ENCODE measurements at regions not wholly inside any gene's neighbourhood (a gene's known extent, or its start where the extent isn't known, plus 50 kb on each side); places are given as distances from the start of the nearest gene placed in this dataset.
"Not testable (repeated sequence)": the region's sequence is repeated elsewhere in the genome, so short reads cannot be mapped to it uniquely, and the experiment has no call there.

DNA sequence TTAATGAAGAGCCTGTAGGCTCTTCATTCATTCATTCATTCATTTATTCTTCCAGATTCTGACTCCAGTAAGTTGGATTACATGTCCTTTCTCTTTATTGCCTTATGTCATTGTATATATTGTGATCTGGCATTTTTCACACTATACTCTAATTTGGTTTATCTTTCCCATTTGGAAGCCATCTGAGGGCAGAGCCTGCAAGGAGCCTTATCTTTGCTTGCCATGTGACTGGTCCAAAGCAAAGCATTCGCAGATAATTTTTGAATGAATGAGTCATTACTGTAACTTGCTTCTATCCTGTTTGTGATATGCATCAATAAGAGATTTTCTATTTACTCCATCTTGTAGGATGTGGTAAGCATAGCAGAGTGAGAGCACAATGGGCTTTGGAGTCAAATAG lies 108.4 kb upstream of the DAB1 start:
- H3K4me3 ChIP-seq (ENCODE audit: low read length) = no peak overlapping the region
- peaks cover 8% of the 10 kb centered on the region for H3K9me3 ChIP-seq (ENCODE audit: control insufficient read depth, low read depth, low read length)
- no peaks in the 10 kb centered on the region for H3K36me3 ChIP-seq (ENCODE audit: control insufficient read depth, low read depth, low read length)
- no peak overlapping the region for H3K27ac ChIP-seq (ENCODE audit: low read length)
- no peaks in the 10 kb centered on the region for H3K27me3 ChIP-seq (ENCODE audit: control insufficient read depth, insufficient read depth, low read length)
- no peaks in the 10 kb centered on the region for H3K4me1 ChIP-seq (ENCODE audit: control insufficient read depth, low read depth, low read length)
- H3K9ac ChIP-seq (ENCODE audit: low read length) = no peak overlapping the region

DNA sequence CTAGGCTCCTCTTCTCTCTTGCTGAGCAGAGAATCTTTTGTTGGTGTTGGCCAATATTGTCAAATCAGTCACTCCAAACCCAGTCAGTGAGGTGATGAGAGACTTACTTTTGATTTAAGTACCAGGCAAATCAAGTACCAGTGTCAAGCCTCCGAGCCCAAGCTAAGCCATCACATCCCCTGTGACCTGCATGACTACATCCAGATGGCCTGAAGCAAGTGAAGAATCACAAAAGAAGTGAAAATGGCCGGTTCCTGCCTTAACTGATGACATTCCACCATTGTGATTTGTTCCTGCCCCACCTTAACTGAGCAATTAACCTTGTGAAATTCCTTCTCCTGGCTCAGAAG lies 107.0 kb upstream of the DAB1 start:
- H3K36me3 ChIP-seq (ENCODE audit: control insufficient read depth, low read depth, low read length); H3K9me3 ChIP-seq (ENCODE audit: control insufficient read depth, low read depth, low read length); H3K4me3 ChIP-seq (ENCODE audit: low read length); H3K4me1 ChIP-seq (ENCODE audit: control insufficient read depth, low read depth, low read length); H3K27me3 ChIP-seq (ENCODE audit: control insufficient read depth, insufficient read depth, low read length); H3K27ac ChIP-seq (ENCODE audit: low read length); H3K9ac ChIP-seq (ENCODE audit: low read length): not testable (repeated sequence)

- H3K9me3 ChIP-seq (ENCODE audit: control insufficient read depth, low read depth, low read length) = peaks cover 8% of the 10 kb centered on the region
- H3K9ac ChIP-seq (ENCODE audit: low read length) = no peak overlapping the region
- no peaks in the 10 kb centered on the region for H3K4me1 ChIP-seq (ENCODE audit: control insufficient read depth, low read depth, low read length)
- H3K36me3 ChIP-seq (ENCODE audit: control insufficient read depth, low read depth, low read length) = no peaks in the 10 kb centered on the region
- no peaks in the 10 kb centered on the region for H3K27me3 ChIP-seq (ENCODE audit: control insufficient read depth, insufficient read depth, low read length)
- H3K27ac ChIP-seq (ENCODE audit: low read length) = no peak overlapping the region
- H3K4me3 ChIP-seq (ENCODE audit: low read length) = no peak overlapping the region
These were observed 106.5 kb upstream of the DAB1 start for GRCh38 chr1:57530206-57530910.

DNA sequence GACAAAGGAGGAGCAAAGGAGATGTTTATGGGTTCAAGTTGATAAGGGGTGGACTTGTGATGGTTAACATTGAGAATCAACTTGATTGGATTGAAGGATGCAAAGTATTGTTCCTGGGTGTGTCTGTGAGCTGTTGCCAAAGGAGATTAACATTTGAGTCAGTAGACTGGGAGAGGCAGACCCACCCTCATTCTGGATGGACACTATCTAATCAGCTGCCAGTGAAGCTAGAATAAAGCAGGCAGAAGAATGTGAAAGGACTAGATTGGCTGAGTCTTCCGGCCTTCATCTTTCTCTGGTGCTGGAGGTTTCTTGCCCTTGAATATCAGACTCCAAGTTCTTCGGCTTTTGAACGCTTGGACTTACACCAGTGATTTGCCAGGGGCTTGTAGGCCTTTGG lies 98.7 kb upstream of the DAB1 start:
- no peak overlapping the region for H3K9ac ChIP-seq (ENCODE audit: low read length)
- H3K4me3 ChIP-seq (ENCODE audit: low read length) = no peak overlapping the region
- peaks cover 6% of the 10 kb centered on the region for H3K4me1 ChIP-seq (ENCODE audit: control insufficient read depth, low read depth, low read length)
- no peaks in the 10 kb centered on the region for H3K27me3 ChIP-seq (ENCODE audit: control insufficient read depth, insufficient read depth, low read length)
- H3K9me3 ChIP-seq (ENCODE audit: control insufficient read depth, low read depth, low read length) = no peaks in the 10 kb centered on the region
- no peaks in the 10 kb centered on the region for H3K36me3 ChIP-seq (ENCODE audit: control insufficient read depth, low read depth, low read length)
- no peak overlapping the region for H3K27ac ChIP-seq (ENCODE audit: low read length)

- Histone ChIP-seq H3K36me3 (ENCODE audit: control insufficient read depth, low read depth, low read length) (no peaks in the 10 kb centered on the region), H3K9ac (ENCODE audit: low read length) (no peak overlapping the region), H3K4me1 (ENCODE audit: control insufficient read depth, low read depth, low read length) (peaks cover 11% of the 10 kb centered on the region), H3K27ac (ENCODE audit: low read length) (no peak overlapping the region), H3K27me3 (ENCODE audit: control insufficient read depth, insufficient read depth, low read length) (no peaks in the 10 kb centered on the region), H3K4me3 (ENCODE audit: low read length) (no peak overlapping the region), H3K9me3 (ENCODE audit: control insufficient read depth, low read depth, low read length) (no peaks in the 10 kb centered on the region)
These were observed 97.1 kb upstream of the DAB1 start for GRCh38 chr1:57520743-57521515.

GRCh38 chr1:57518496-57518895 lies 94.6 kb upstream of the DAB1 start:
- peaks cover 11% of the 10 kb centered on the region for H3K4me1 ChIP-seq (ENCODE audit: control insufficient read depth, low read depth, low read length)
- H3K27me3 ChIP-seq (ENCODE audit: control insufficient read depth, insufficient read depth, low read length) = no peaks in the 10 kb centered on the region
- no peak overlapping the region for H3K9ac ChIP-seq (ENCODE audit: low read length)
- H3K36me3 ChIP-seq (ENCODE audit: control insufficient read depth, low read depth, low read length) = no peaks in the 10 kb centered on the region
- H3K27ac ChIP-seq (ENCODE audit: low read length) = no peak overlapping the region
- H3K9me3 ChIP-seq (ENCODE audit: control insufficient read depth, low read depth, low read length) = no peaks in the 10 kb centered on the region
- no peak overlapping the region for H3K4me3 ChIP-seq (ENCODE audit: low read length)

- H3K4me3 ChIP-seq (ENCODE audit: low read length) = no peak overlapping the region
- H3K36me3 ChIP-seq (ENCODE audit: control insufficient read depth, low read depth, low read length) = no peaks in the 10 kb centered on the region
- H3K9ac ChIP-seq (ENCODE audit: low read length) = no peak overlapping the region
- H3K4me1 ChIP-seq (ENCODE audit: control insufficient read depth, low read depth, low read length) = peaks cover 11% of the 10 kb centered on the region
- H3K27ac ChIP-seq (ENCODE audit: low read length) = no peak overlapping the region
- no peaks in the 10 kb centered on the region for H3K9me3 ChIP-seq (ENCODE audit: control insufficient read depth, low read depth, low read length)
- no peaks in the 10 kb centered on the region for H3K27me3 ChIP-seq (ENCODE audit: control insufficient read depth, insufficient read depth, low read length)
These were observed 93.9 kb upstream of the DAB1 start for GRCh38 chr1:57517587-57518374.

- Histone ChIP-seq H3K27me3 (ENCODE audit: control insufficient read depth, insufficient read depth, low read length) (no peaks in the 10 kb centered on the region), H3K4me3 (ENCODE audit: low read length) (no peak overlapping the region), H3K36me3 (ENCODE audit: control insufficient read depth, low read depth, low read length) (no peaks in the 10 kb centered on the region), H3K9ac (ENCODE audit: low read length) (no peak overlapping the region), H3K27ac (ENCODE audit: low read length) (no peak overlapping the region), H3K9me3 (ENCODE audit: control insufficient read depth, low read depth, low read length) (no peaks in the 10 kb centered on the region), H3K4me1 (ENCODE audit: control insufficient read depth, low read depth, low read length) (peaks cover 2% of the 10 kb centered on the region)
These were observed 88.5 kb upstream of the DAB1 start for GRCh38 chr1:57512386-57512785.

- no peak overlapping the region for H3K9ac ChIP-seq (ENCODE audit: low read length)
- H3K4me3 ChIP-seq (ENCODE audit: low read length) = no peak overlapping the region
- no peaks in the 10 kb centered on the region for H3K27me3 ChIP-seq (ENCODE audit: control insufficient read depth, insufficient read depth, low read length)
- no peaks in the 10 kb centered on the region for H3K4me1 ChIP-seq (ENCODE audit: control insufficient read depth, low read depth, low read length)
- H3K27ac ChIP-seq (ENCODE audit: low read length) = no peak overlapping the region
- H3K9me3 ChIP-seq (ENCODE audit: control insufficient read depth, low read depth, low read length) = no peaks in the 10 kb centered on the region
- H3K36me3 ChIP-seq (ENCODE audit: control insufficient read depth, low read depth, low read length) = no peaks in the 10 kb centered on the region
These were observed 83.1 kb upstream of the DAB1 start for GRCh38 chr1:57506941-57507340.

- H3K9me3 ChIP-seq (ENCODE audit: control insufficient read depth, low read depth, low read length) = no peaks in the 10 kb centered on the region
- no peak overlapping the region for H3K9ac ChIP-seq (ENCODE audit: low read length)
- H3K36me3 ChIP-seq (ENCODE audit: control insufficient read depth, low read depth, low read length) = no peaks in the 10 kb centered on the region
- H3K4me3 ChIP-seq (ENCODE audit: low read length) = no peak overlapping the region
- H3K4me1 ChIP-seq (ENCODE audit: control insufficient read depth, low read depth, low read length) = no peaks in the 10 kb centered on the region
- no peak overlapping the region for H3K27ac ChIP-seq (ENCODE audit: low read length)
- no peaks in the 10 kb centered on the region for H3K27me3 ChIP-seq (ENCODE audit: control insufficient read depth, insufficient read depth, low read length)
These were observed 79.5 kb upstream of the DAB1 start for GRCh38 chr1:57503337-57503736.

DNA sequence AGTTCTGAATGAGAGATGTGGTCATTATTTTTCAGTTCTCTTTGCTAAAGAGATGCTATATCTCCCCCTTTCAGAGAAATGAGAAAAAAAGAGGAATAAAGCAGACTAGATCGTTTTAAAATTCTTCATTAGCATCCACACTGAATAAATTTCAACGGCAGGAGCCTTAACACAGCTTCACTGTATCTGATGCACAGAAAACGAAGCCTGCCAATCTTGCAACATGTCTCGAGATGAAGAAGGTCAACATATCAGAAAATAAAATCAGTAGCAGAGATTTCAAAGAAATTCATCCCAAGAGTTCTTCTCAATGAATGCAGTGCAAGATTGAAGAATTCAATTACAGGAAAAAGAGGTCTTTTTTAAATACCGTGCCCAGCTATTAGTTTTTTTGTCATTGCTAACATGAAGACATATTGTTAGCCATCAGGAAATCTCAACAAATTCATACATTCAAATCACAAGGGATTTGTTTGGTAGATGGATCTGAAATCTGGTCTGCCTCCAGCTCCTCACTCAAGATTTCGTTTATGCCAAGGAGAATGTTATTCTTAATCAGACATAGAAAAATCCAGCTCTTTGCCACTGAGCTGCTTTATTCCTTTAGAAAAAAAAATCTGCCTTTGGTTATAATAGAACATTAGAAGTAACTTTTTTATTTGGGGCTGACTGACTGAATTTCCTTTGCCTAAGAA lies 76.4 kb upstream of the DAB1 start:
- no peak overlapping the region for H3K27ac ChIP-seq (ENCODE audit: low read length)
- H3K36me3 ChIP-seq (ENCODE audit: control insufficient read depth, low read depth, low read length) = no peaks in the 10 kb centered on the region
- H3K9me3 ChIP-seq (ENCODE audit: control insufficient read depth, low read depth, low read length) = no peaks in the 10 kb centered on the region
- H3K4me3 ChIP-seq (ENCODE audit: low read length) = no peak overlapping the region
- H3K27me3 ChIP-seq (ENCODE audit: control insufficient read depth, insufficient read depth, low read length) = no peaks in the 10 kb centered on the region
- H3K9ac ChIP-seq (ENCODE audit: low read length) = no peak overlapping the region
- no peaks in the 10 kb centered on the region for H3K4me1 ChIP-seq (ENCODE audit: control insufficient read depth, low read depth, low read length)
